GM18868 (cell line): ENCODE measurements at regions not wholly inside any gene's neighbourhood (a gene's known extent, or its start where the extent isn't known, plus 50 kb on each side); places are given as distances from the start of the nearest gene placed in this dataset.
"Not testable (repeated sequence)": the region's sequence is repeated elsewhere in the genome, so short reads cannot be mapped to it uniquely, and the experiment has no call there.

Source experiments
- ATAC-seq: cut with Tn5 transposase; IDR thresholded peaks from one replicate; pipeline ENCODE4 v1.9.1; 2021; ENCODE audit warnings: mild to moderate bottlenecking, moderate library complexity; ENCODE audit not compliant: unreplicated experiment

DNA sequence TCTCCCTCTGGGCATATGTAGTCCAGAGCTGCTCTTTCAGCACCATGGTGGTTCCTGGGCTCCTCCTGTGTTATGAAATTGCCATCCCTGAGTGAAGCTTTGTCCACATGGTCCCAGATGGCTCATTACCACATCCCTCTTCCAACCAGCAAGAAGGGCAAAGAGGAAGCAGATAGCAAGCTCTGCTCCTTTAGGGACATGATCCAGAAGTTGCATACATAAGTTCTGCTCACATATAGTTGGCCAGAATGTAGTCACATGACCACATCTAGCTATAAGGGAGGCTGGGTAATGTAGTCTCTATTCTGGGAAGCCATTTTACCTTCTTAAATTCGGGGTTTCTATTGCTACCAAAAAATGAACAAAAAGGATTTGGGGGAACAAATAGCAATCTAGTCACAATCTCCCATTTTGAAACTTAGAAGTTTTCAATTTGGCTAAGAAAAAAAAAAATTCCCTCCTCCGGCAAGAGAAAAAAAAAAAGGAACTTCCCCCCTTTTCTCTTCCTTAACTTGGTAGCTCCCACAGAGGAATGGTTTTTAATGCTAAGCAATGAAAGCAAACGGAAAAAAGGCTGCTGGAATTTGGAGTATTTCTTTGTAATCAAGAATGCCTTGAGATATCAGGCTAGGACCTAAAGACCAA, 88.2 kb upstream of the USP9X start:
- no peak for ATAC-seq

- ATAC-seq, result no peak
Measured at GRCh38 chrX:40998123-40998522, 87.1 kb upstream of the USP9X start.

- ATAC-seq, result no peak
Measured at GRCh38 chrX:41001327-41001726, 83.9 kb upstream of the USP9X start.

- no peak for ATAC-seq
Measured at GRCh38 chrX:41002026-41002425, 83.2 kb upstream of the USP9X start.

DNA sequence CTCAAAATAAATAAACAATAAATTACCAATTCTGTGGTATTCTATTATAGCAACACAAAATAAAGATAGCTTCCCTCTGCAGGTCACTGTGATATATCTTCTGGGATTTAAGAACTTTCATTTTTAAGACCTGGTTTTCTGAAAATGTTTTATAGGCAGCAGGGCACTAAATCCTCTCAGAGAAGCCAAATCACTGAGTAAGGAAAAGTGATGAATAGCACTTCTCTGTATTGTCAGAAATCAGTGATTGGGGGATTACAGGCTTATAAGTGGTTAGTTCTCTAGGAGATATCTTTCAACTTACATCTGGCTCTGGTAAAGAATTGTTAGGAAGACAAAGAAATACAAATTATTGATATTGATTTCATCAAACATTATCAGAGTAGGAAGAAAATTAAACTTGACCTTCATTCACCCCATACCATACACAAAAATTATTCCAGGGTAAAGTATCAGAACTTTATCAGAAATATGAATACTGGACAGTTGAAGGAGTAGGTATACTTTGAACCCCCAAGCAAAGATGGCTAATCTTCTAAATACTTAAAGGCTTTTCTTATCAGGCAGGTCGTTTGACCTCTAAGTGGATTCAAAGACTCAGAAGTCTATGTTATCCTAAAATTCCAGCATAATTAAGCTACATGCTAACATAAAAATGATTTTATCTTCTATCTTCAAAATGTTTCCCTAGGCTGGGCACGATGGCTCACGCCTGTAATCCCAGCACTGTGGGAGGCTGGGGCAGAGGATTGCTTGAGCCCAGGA, 81.6 kb upstream of the USP9X start:
- no peak for ATAC-seq

GRCh38 chrX:41005445-41005992, 79.7 kb upstream of the USP9X start:
- no peak for ATAC-seq

DNA sequence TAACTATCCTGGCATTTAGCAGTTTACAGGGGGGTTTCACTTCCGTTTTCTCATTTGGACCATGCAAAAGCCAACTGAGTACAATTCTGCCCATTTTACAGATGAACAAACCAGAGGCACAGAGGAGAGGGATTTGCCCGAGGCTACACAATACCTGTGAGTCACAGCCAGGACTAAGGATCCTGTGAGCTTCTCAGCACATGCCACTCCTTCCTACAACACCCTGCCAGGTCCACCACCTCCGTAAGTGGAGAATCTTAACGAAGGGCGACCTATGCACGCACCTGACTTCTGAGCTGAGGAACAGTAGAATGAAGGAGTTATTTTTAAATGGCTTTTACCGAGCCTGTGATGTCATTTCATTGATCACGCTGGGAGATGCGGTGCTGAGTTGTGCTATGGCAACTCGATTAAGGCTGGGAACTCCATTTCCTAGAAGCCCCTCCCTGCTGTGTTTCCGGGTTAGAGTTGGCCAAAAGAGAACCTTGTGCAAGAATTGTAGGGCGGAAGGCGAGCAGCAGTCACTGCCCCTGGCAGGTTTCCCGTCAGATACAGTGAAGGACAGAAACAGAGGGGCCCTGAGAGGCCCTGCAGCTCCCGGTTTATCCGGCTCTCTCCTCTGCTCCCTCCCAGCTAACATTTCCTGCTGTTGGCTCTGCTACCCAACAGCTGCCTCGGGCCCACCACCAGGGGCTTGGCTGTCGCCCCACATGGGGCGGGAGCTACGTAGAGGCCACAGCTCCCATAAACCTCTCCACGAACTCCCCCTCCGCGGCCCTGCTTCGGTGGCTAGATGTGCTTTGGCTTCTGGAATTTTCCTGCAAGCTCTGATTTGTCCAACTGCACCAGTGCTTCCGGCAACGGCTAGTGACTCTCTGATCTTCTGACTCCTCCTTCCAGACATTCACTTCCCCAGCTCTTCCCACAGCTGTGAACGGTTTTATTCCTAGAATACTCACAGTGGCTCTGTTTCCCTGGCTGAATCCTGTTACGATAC, 75.1 kb upstream of the USP9X start:
- ATAC-seq, result no peak

GRCh38 chrX:41014776-41015360, 70.4 kb upstream of the USP9X start:
- no peak for ATAC-seq

- ATAC-seq, result not testable (repeated sequence)
Measured at GRCh38 chrX:41017785-41018184, 67.5 kb upstream of the USP9X start.

DNA sequence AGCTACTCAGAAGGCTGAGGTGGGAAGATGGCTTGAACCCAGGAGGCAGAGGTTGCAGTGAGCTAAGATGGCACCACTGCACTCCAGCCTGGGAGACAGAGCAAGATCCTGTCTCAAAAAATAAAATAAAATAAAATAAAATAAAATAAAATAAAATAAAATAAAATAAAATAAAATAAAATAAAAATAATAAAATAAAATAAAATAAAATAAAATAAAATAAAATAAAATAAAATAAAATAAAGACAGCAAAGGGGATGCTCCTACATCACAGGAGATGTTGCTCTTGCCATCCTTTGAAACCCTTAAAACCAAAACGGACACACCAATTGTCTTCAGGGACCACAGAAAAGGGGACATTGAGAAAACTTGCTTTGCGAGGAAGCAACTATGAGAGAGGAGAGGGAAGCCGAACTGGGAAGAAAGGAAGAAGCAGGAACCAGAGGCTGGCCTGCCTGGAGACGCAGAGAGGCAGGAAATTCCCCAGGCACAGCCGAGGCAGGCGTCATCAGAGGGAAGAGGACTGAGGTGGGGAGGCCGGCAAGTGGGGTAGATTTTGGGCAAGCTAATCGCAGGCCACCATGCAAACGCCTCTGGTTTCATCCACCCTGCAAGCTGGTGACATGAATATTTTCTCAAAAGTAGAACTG, 66.7 kb upstream of the USP9X start:
- not testable (repeated sequence) for ATAC-seq

GRCh38 chrX:41019041-41019392, 66.2 kb upstream of the USP9X start:
- no peak for ATAC-seq

DNA sequence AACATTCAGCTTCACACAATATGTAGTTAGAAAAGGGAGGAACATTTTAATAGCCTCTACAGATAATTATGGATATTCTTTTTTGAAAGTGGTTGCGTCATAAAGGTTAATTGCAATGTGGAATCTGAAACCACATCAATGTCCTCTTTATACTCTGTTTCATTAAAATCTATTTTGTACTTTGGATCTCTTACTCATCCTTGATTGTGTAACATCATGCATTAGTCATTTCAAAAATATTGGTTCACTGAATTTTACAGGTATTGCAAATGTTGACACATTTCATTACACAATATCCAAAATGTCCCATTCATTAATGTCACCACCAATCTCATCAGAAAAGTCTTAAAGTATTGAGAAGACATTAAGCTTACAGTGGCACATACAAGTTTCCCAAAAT, 62.7 kb upstream of the USP9X start:
- no peak for ATAC-seq

GRCh38 chrX:41023098-41023497, 62.1 kb upstream of the USP9X start:
- ATAC-seq, result no peak

GRCh38 chrX:41024335-41024734, 60.9 kb upstream of the USP9X start:
- ATAC-seq, result not testable (repeated sequence)

DNA sequence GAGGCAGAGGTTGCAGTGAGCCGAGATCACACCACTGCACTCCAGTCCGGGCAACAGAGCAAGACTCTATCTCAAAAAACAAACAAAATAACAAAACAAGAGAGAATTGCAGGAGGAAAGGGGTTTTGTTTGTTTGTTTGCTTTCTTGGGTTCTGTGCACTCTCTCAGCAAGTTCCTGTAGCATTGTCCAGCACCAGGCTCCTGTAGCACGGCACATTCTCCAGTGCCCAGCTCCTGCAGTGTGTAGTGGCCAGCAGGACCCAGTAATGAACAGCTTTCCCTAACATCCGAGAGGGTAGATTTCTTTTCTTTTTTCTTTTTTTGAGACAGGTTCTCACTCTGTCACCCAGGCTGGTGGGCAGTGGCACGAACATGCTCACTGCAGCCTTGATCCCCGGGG, 60.5 kb upstream of the USP9X start:
- ATAC-seq, result no peak

GRCh38 chrX:41025926-41026701, 59.1 kb upstream of the USP9X start:
- no peak for ATAC-seq

GRCh38 chrX:41026702-41027078, 58.6 kb upstream of the USP9X start:
- ATAC-seq, result no peak

- ATAC-seq, result no peak
Measured at GRCh38 chrX:41029332-41029731, 55.9 kb upstream of the USP9X start.

- ATAC-seq, result no peak
Measured at GRCh38 chrX:41031256-41031967, 53.8 kb upstream of the USP9X start.
